ENCODE measurements at regions not wholly inside any gene's neighbourhood (a gene's known extent, or its start where the extent isn't known, plus 50 kb on each side); places are given as distances from the start of the nearest gene placed in this dataset.
A peak's percentile ranks its signal among the peaks of the same experiment; 100 is the strongest.
"Not testable (repeated sequence)": the region's sequence is repeated elsewhere in the genome, so short reads cannot be mapped to it uniquely, and the experiment has no call there.

DNA sequence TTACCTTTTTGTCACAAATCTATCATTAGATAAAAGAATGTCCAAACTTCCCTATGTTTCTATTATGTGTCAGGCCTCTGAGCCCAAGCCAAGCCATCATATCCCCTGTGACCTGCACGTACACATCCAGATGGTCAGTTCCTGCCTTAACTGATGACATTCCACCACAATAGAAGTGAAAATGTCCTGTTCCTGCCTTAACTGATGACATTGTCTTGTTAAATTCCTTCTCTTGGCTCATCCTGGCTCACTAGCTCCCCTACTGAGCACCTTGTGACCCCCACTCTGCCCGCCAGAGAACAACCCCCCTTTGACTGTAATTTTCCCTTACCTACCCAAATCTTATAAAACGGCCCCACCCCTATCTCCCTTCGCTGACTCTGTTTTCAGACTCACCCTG is 249.5 kb downstream of the ZNF608 start:
- not testable (repeated sequence) for H4K91ac ChIP-seq (ENCODE audit: insufficient read length, low read depth, low read length); H4K5ac ChIP-seq (ENCODE audit: insufficient read length, low read depth, low read length); H3K4me2 ChIP-seq (ENCODE audit: insufficient read depth, insufficient read length, low read length); H2BK5ac ChIP-seq (ENCODE audit: insufficient read length, low read length); H3K27me3 Mint-ChIP-seq (ENCODE audit: low read depth); H3K79me1 ChIP-seq (ENCODE audit: insufficient read depth, low read depth, low read length, poor library complexity, severe bottlenecking); H2BK120ac ChIP-seq (ENCODE audit: low read depth, low read length, poor library complexity, severe bottlenecking); H3K79me2 ChIP-seq (ENCODE audit: insufficient read depth, low read length); H2BK12ac ChIP-seq (ENCODE audit: insufficient read length, low read depth, low read length); H3K14ac ChIP-seq (ENCODE audit: insufficient read depth, low read length); H3K9me3 ChIP-seq (ENCODE audit: control insufficient read depth, low read depth, low read length); H2AK5ac ChIP-seq (ENCODE audit: insufficient read length, low read length); H2BK15ac ChIP-seq (ENCODE audit: low read depth, low read length); H3K27ac ChIP-seq (ENCODE audit: insufficient read length, low read depth, low read length); H4K8ac ChIP-seq (replicated peaks; ENCODE audit: insufficient read length, low read depth, low read length); H3K56ac ChIP-seq (ENCODE audit: insufficient read length, low read depth, low read length); H3K9ac ChIP-seq (ENCODE audit: extremely low read depth, insufficient read length, low read length); H2BK20ac ChIP-seq (ENCODE audit: low read depth, low read length, poor library complexity, severe bottlenecking); H3K23ac ChIP-seq (ENCODE audit: insufficient read length, low read depth, low read length); H2AFZ ChIP-seq (ENCODE audit: low read length); H3K4ac ChIP-seq (ENCODE audit: low read depth, low read length); H3K18ac ChIP-seq (ENCODE audit: insufficient read length, low read depth, low read length); H3T11ph ChIP-seq (ENCODE audit: low read length); H4K20me1 ChIP-seq (ENCODE audit: control insufficient read depth, insufficient read depth, insufficient read length); H3K23me2 ChIP-seq (ENCODE audit: insufficient read length, low read depth, low read length, poor library complexity, severe bottlenecking); H3K4me1 ChIP-seq (ENCODE audit: insufficient read depth, low read length); DNase-seq; H3K27me3 ChIP-seq (ENCODE audit: insufficient read depth, low read length)
- peaks cover 21 to 25% of the 10 kb centered on the region in 2 experiments for H3K9me3 Mint-ChIP-seq
- peak overlapping the region; percentile 27 to 30; a peak in 4 of 5 replicates for H3K4me3 Mint-ChIP-seq
- peaks cover 15 to 39% of the 10 kb centered on the region in 2 experiments for H3K4me1 Mint-ChIP-seq
- H3K27ac Mint-ChIP-seq = peak overlapping the region in 2 of 3 experiments; percentile 3 to 9; a peak in 5 of 7 replicates
- H3K36me3 Mint-ChIP-seq (ENCODE audit: insufficient read depth in 1 of 3, low read depth in 3 of 3) = peaks cover 20 to 26% (median 25%) of the 10 kb centered on the region in 3 experiments
- no CpG with 5 or more reads among the region's 4 CpGs for WGBS (ENCODE audit: extremely low coverage, insufficient read length, low lambda C conversion rate)
- TF ChIP-seq, protein P1, sequence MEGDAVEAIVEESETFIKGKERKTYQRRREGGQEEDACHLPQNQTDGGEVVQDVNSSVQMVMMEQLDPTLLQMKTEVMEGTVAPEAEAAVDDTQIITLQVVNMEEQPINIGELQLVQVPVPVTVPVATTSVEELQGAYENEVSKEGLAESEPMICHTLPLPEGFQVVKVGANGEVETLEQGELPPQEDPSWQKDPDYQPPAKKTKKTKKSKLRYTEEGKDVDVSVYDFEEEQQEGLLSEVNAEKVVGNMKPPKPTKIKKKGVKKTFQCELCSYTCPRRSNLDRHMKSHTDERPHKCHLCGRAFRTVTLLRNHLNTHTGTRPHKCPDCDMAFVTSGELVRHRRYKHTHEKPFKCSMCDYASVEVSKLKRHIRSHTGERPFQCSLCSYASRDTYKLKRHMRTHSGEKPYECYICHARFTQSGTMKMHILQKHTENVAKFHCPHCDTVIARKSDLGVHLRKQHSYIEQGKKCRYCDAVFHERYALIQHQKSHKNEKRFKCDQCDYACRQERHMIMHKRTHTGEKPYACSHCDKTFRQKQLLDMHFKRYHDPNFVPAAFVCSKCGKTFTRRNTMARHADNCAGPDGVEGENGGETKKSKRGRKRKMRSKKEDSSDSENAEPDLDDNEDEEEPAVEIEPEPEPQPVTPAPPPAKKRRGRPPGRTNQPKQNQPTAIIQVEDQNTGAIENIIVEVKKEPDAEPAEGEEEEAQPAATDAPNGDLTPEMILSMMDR (conservative IDR thresholded peaks at IDR 0.05) = peak; percentile 20; the same call in 1 of the 3 replicates
